GM12878 (cell line): ENCODE measurements at regions not wholly inside any gene's neighbourhood (a gene's known extent, or its start where the extent isn't known, plus 50 kb on each side); places are given as distances from the start of the nearest gene placed in this dataset.

Source experiments
- ATAC-seq: fragments of 200-7000 bp; cut with Tn5 transposase; 3 replicates; pipeline ENCODE4 v1.9.1; 2020; ENCODE audit warnings: mild to moderate bottlenecking, moderate library complexity
- BruUV-seq: library from RNA; stranded (reverse); fragments of 400-500 nt; replicated peaks from 2 replicates; lab custom pipeline; 2021; lab: Mats Ljungman, UMichigan
- CTCF ChIA-PET: fragments of 300-600 bp; sonication (Branson Sonifier 250); formaldehyde crosslinking; extraction: SDS; loops from one replicate; lab custom pipeline; 2021; ENCODE audit warnings: inconsistent platforms; lab: Yijun Ruan, JAX
- POLR2A ChIA-PET: fragments of 350-600 bp; formaldehyde crosslinking; extraction: SDS; loops from one replicate; lab custom pipeline; 2021; ENCODE audit warnings: inconsistent platforms; lab: Charles Lee
- RAD21 ChIA-PET: fragments of 300-600 bp; sonication (Branson Sonifier 250); formaldehyde crosslinking; loops from one replicate; lab custom pipeline; 2023; ENCODE audit warnings: antibody characterized with exemption; ENCODE audit not compliant: unreplicated experiment; lab: Charles Lee
- SMC1A ChIA-PET: fragments of 300-600 bp; sonication (Branson Sonifier 250); formaldehyde crosslinking; loops from one replicate; lab custom pipeline; 2023; ENCODE audit not compliant: unreplicated experiment, uncharacterized antibody; lab: Charles Lee
- DNase-seq: peaks from one replicate; pipeline ENCODE4 v3.0.0-alpha.2; 2011; ENCODE audit warnings: low read depth, low spot score
- FAIRE-seq: peaks from 3 replicates; lab custom pipeline; 2011; peaks lifted over from hg19 to GRCh38; lab: Jason Lieb, UNC
- H2AFZ ChIP-seq: 2 replicates; pipeline ENCODE4 v1.6.0; 2011; ENCODE audit warnings: low read depth, low read length, control low read depth; ENCODE audit not compliant: control insufficient read depth
- H3K27ac ChIP-seq: 2 replicates; pipeline ENCODE4 v1.5.1; 2011; ENCODE audit warnings: control low read depth; ENCODE audit not compliant: control insufficient read depth, insufficient read depth
- H3K27me3 ChIP-seq, 2 experiments: replicated peaks in 1 of 2; 2 replicates each; pipeline versions ENCODE4 v1.6.0 to v1.6.1; 2011; ENCODE audit warnings: low read length in 1 of 2; ENCODE audit not compliant: control insufficient read depth in 2 of 2, insufficient read depth in 2 of 2
- H3K36me3 ChIP-seq, 2 experiments: 2 replicates each; pipeline ENCODE4 v1.5.1; 2011; ENCODE audit warnings: low read length in 1 of 2; ENCODE audit not compliant: control insufficient read depth in 2 of 2, insufficient read depth in 2 of 2
- H3K4me1 ChIP-seq: 2 replicates; pipeline ENCODE4 v1.6.1; 2011; ENCODE audit warnings: mild to moderate bottlenecking, low read length, moderate library complexity, mixed read lengths; ENCODE audit not compliant: control insufficient read depth, insufficient read depth
- H3K4me2 ChIP-seq: 2 replicates; pipeline ENCODE4 v1.6.0; 2011; ENCODE audit warnings: control low read depth; ENCODE audit not compliant: control insufficient read depth, insufficient read depth
- H3K4me3 ChIP-seq: fragments of 200-600 bp; sonication (generic); 2 replicates; pipeline ENCODE4 v1.5.1; 2016
- H3K79me2 ChIP-seq: 2 replicates; pipeline ENCODE4 v1.6.0; 2011; ENCODE audit warnings: low read length; ENCODE audit not compliant: control insufficient read depth, insufficient read depth
- H3K9ac ChIP-seq: 2 replicates; pipeline ENCODE4 v1.8.0; 2011; ENCODE audit warnings: low read length, control low read depth, mixed read lengths; ENCODE audit not compliant: control insufficient read depth, insufficient read depth
- H3K9me3 ChIP-seq: replicated peaks from 3 replicates; pipeline ENCODE4 v1.5.1; 2011; ENCODE audit warnings: mild to moderate bottlenecking, low read length; ENCODE audit not compliant: control insufficient read depth, insufficient read depth
- H4K20me1 ChIP-seq: 2 replicates; pipeline ENCODE4 v1.6.0; 2011; ENCODE audit not compliant: control insufficient read depth, insufficient read depth
- BCL3 ChIP-seq: IDR thresholded peaks from 2 replicates; pipeline ENCODE4 v1.6.1; 2011; ENCODE audit warnings: borderline replicate concordance, low read depth, mild to moderate bottlenecking, moderate library complexity, low read length; ENCODE audit not compliant: insufficient read depth, poor library complexity, severe bottlenecking
- E2F4 ChIP-seq: IDR thresholded peaks from 2 replicates; pipeline ENCODE4 v1.6.1; 2012; ENCODE audit warnings: low read depth, low read length, improper control_type of control experiment
- MEF2A ChIP-seq: IDR thresholded peaks from 2 replicates; pipeline ENCODE4 v1.6.1; 2011; ENCODE audit warnings: low read depth, mild to moderate bottlenecking, low read length, moderate library complexity; ENCODE audit not compliant: insufficient read depth
- RBBP5 ChIP-seq: fragments of 200-600 bp; sonication (generic); conservative IDR thresholded peaks from 2 replicates; pipeline ENCODE4 v1.6.1; 2016
- SREBF1 ChIP-seq: IDR thresholded peaks from 2 replicates; pipeline ENCODE4 v1.6.1; 2012; ENCODE audit warnings: mild to moderate bottlenecking, low read length
- ZBTB33 ChIP-seq: fragments of 450-650 bp; IDR thresholded peaks from 2 replicates; pipeline ENCODE4 v1.6.1; 2017; ENCODE audit warnings: mild to moderate bottlenecking
- WGBS: methylation state at CpG from one replicate; pipeline ENCODE4 v1.1.6; 2016; ENCODE audit warnings: low lambda C conversion rate; ENCODE audit not compliant: insufficient replicate concordance, insufficient coverage; ENCODE audit errors: missing lambda C conversion rate; 5-methylcytosine and 5-hydroxymethylcytosine counted together
- in situ Hi-C: fragments of 300-500 bp; cut with MboI; formaldehyde crosslinking; loops from 9 replicates; pipeline ENCODE4 v1.14.3; 2018; ENCODE audit warnings: mixed read lengths
- intact Hi-C: fragments of 100-400 bp; cut with micrococcal nuclease; formaldehyde crosslinking; loops from one replicate; pipeline ENCODE4 v1.14.2; 2022; ENCODE audit not compliant: unreplicated experiment

GRCh38 chr1:25063591-25064416, 133.7 kb upstream of the RUNX3 start:
- in situ Hi-C loops (no loop called here), intact Hi-C loops (no loop called here)
- no peaks in the 10 kb centered on the region for H3K79me2 ChIP-seq
- no peak overlapping the region for H3K27ac ChIP-seq
- RAD21 ChIA-PET: interaction anchor here (3.4 kb wide), 1 partner anchor 35 kb away, joined by 12 read pairs; no protein-coding TSS in a partner anchor
- no TSS peak for BruUV-seq
- no peaks in the 10 kb centered on the region for H3K36me3 ChIP-seq
- no peak for ATAC-seq
- H4K20me1 ChIP-seq: peaks cover 2% of the 10 kb centered on the region; the same call in 1 of the 2 replicates
- no peaks in the 10 kb centered on the region; a peak in 1 of 4 replicates for H3K27me3 ChIP-seq
- H3K9ac ChIP-seq: no peak overlapping the region
- DNase-seq: no peak
- POLR2A ChIA-PET: no interaction called here
- H2AFZ ChIP-seq: no peak overlapping the region
- H3K4me1 ChIP-seq: peaks cover 6% of the 10 kb centered on the region; the same call in 1 of the 2 replicates
- SMC1A ChIA-PET: interaction anchor here (1.1 to 2.3 kb wide), 3 partner anchors 22 to 57 kb away, joined by 3 to 6 read pairs (median 4); no protein-coding TSS in a partner anchor
- H3K9me3 ChIP-seq: no peaks in the 10 kb centered on the region
- H3K4me3 ChIP-seq: no peak overlapping the region
- no peak for FAIRE-seq
- 54% methylated on average over 10 of the region's 10 CpGs for WGBS
- TF ChIP-seq RBBP5: no peak
- no peak for TF ChIP-seq SREBF1
- TF ChIP-seq ZBTB33: no peak
- TF ChIP-seq E2F4: no peak
- no peak for TF ChIP-seq MEF2A
- no peak for TF ChIP-seq BCL3
- CTCF ChIA-PET: interaction anchor here (0.6 to 3.4 kb wide), 4 partner anchors 27 to 1604 kb away, joined by 3 to 13 read pairs (median 5); no protein-coding TSS in a partner anchor
- H3K4me2 ChIP-seq: no peak overlapping the region
